NCI-H345 treated with DMSO at 0.1 percent for 48 hours (cell line): ENCODE measurements at regions not wholly inside any gene's neighbourhood (a gene's known extent, or its start where the extent isn't known, plus 50 kb on each side); places are given as distances from the start of the nearest gene placed in this dataset.

ENCODE experiments used
- DNase-seq: peaks from one replicate; lab custom pipeline; 2025; ENCODE audit not compliant: unreplicated experiment; lab: John Stamatoyannopoulos, UW

DNA sequence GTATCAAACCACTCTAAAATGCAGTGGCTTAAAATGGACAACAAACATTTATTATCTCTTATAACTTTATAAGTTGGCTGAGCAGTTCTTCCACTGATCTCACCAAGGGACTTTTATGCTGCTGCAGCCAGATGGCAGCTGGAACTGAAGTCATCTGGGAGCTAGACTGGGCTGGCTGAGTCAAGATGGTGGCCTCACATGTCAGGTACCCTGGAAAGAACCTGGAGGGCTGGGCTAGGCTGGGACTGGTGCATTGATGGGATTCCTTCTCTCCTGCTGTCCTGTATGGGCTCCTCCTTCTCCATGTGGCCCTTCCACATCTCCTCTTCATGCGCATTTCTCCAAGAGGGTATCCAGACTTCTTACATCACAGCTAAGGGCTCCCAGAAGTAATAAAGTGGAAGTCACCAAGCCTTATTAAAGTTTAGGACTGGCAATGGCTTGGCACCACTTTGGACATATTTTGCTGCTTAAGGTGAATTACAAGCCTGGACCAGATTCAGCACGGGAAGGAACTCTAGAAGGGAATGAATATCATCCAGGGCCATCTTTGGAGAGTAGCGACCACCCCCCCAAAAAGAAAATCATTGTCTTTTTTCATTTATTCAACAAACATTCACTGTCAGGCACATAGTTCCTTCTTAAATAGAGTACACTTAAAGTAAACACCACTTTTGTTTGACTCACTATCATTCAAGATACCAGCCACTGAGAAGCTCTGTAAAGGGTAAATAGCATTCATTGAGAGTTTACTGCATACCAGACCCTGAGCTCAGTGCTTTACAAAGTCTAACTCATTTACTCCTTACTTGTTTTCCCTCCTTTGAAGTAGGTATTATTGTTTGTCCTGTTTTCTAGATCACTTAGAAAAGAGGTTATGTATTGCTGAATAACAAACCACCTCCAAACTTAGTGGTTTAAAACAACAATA, 138.0 kb downstream of the ZFP36L2 start:
- DNase-seq = no peak

DNA sequence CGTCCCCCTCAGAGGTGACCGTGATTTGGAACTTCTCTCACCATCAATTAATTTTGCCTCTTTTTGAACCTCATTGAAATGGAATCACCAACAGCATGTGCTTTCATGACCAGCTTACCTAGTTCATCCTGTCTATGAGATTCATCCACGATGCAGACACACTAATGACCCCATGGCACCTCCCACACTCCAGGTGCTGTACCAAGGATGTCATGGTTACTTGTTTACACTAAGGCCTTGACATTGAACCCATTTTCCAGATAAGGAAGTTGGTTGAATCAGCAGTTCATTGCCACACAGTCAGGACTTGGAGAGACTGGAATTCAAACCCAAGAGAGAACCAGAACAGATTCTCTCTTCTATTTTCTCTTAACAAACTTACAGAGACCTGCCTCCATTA, 139.0 kb downstream of the ZFP36L2 start:
- no peak for DNase-seq

DNA sequence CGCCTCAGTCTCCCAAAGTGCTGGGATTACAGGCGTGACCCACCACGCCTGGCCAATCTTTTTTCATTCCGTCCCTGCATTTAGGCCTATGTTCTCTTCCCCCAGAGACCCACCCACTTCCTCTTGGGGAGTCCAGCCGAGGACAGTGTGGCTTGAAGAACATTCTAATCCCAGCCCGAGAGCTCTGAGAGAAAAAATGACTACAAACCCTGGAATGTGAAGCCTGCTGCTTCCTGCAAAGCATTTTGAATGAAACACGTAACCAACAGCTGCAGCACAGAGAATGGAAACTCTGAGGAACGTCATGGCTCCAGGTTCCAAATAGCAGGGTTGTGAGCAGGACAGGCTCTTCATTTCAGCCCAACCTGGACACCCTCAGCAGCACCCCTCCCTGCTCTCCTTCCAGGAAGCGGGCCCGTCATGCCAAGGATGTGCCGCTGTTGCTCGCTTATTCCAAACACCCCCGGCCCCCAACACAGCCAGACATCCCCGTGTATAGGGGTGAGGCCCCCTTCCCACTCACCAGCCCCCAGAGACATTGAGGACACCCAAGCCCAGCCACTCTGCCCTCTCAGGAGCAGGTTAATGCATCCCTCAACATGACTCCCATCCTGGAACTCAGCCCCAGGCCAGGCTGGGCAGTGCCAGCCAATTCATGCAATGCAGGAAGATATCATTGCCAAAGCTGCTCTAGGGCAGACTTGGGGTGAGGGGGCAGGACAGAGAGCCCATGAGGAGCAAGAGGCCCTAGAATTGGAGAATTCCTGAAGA, 139.8 kb downstream of the ZFP36L2 start:
- no peak for DNase-seq

DNA sequence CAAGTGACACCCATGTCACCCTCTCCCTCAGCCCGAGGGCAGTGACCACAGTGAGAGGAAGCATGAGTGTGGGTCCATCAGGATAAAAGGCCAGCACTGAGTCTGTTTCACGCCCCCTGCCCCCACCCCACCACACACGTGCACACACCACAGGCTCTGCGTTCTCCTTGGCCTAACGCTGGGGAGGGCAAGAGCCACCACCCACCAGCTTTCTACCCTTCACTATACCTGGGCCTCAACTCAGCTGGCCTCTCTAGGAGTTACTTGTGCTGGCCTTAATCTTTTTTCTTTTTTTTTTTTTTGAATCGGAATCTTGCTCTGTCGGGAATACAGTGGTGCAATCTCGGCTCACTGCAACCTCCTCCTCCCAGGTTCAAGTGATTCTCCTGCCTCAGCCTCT, 140.5 kb downstream of the ZFP36L2 start:
- no peak for DNase-seq

DNA sequence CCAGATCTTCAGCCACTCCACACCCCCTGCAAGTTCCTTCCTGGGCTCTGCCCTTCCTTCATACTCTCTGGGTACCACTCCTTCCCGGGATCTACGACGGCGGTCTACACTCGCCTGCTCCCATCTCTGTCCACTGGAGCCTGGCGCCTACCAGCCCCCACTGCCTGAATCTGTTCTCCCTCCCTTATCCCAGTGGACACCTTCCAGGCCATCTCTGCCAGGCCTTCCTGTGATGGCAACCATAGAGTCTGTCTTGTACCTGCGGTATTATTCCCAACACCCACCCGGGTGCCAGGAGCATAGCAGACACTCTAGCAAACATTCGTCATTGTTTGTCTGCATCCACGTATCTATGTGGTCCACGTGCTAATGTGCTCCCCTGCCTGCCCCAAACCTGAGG, 140.9 kb downstream of the ZFP36L2 start:
- DNase-seq = no peak

DNA sequence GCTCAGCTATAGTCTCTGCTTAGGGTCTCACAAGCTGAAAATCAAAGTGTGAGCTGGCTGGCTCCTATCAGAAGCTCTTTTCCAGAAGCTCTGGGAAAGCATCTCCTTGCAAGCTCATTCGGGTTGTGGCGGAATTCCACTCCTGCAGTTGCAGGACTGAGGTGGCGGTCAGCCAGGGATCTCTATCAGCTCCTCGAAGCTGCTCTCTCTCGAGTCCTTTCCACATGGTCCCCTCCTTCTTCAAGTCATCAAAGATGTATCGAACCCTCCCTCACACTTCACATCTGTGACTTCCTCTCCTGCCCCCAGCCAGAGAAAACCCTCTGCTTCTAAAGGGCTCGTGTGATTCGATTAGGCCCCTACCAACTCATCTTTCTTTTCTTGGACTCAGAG, 141.7 kb downstream of the ZFP36L2 start:
- DNase-seq = no peak

DNA sequence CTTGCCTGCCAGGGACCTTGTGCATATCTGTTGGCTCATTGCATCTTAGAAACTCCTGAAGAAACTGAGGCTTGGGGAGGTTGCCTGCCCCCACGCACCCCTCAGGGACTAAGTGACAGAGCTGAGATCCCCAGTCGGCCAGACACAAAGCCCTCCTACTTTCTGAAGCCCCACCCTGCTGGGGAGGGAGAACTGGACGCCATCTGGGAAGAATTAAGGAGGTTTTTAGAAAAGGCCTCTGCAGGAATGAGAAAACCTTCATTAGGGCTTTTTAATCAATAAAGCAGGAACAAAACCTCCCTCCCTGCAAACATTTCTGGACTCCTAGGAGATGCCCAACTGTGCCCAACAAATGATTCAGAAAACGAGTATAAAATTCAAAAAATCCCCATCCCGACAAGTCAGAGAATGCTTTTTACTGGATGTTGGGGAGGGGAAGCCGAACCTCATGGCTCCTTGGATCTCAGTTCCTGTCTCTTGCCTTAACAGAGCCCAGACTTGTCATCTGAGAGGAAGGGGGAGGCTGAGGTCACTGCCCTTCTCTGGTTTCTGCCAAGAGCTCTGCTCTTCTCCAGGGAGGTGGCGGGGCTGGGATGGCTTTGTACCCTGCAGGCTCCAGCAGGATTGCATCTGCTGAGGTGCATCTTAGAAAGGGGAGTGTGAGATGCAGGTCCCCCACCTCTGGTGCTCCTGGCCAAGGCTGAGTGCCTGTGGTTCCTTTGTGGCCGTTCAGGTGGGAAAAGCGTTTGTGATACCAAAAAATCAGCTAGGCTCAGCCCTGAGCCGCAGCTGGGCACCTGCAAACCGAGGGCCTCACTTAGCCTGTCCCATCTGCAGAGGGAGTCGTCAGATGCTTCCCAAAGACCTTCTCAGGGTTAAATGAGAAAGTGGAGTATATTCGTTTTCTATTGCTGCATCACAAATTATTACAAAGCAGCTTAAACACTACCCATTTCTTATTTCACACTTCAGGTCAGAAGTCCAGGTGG, 142.4 kb downstream of the ZFP36L2 start:
- no peak for DNase-seq

DNA sequence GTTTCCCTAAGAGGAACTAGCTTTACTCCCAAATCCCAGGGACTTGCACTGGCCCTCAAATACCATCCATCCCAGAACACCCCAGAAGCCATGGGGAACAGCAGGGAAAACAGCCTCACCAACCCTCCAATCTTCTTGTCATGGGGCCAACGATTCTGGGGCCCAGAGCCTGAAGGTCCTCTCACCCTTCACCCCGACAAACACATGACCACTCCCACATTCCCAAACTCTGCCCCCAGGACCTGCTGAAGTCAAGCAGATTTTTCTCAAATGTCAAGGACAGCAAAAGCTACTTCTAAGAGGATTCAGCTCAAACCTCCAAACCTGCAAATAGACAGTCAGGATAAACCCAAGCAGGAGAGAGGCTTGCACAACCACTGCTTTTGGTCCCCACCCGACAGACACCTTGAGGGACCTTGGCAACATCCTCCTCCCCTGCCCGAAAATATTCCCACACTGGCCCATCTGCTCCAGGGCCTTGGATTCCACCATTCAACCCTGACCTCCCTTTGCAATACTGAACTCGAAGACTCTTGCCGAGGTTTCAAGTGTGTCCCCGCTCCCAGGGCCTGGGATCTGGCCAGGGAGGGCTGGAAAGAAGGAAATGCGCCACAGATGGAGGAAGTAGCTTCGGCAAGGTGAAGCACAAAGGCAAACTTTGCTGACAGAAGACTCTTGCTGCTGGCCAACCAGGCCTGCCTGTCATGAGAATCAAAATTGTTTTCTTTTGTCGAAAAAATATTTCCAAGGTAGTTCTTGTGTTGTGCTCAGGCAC, 143.3 kb downstream of the ZFP36L2 start:
- DNase-seq = no peak

DNA sequence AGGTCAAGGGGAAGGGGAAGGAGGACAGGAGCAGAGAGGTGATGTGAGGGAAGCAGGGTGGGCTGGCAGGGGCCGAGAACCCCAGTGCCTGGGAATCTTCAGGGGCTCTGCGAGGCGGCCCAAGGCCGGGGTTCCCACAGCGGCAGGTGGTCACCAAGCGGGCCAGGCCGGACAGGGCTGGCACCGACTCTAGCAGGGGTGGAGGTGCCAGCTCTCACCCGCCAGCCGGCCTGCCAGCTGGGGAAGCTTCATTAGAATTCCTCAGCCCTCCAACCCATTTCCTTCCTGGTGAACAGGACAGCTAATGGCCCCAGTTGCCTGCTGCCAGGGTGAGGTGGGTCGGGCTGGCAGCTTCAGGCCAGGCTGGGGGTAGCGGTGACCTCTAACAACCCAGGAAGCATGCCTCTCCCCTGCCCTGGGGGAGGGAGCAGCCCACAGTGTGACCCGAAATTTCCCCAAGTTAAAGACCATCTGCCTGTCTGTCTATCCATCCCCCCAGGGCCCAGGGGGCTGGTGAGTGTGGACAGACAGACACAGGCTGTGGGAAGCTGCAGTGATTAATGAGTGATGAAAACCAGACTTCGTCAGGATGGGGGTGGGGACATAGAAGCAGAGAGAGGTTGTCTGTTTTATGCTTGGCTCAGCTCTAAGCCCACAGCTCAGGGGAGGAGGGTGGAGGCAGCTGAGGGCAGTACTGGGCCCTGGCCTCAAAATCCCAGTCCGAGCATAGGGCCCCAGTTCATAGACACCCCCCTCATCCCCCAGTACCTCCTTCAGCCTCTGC, 144.1 kb downstream of the ZFP36L2 start:
- DNase-seq = no peak

DNA sequence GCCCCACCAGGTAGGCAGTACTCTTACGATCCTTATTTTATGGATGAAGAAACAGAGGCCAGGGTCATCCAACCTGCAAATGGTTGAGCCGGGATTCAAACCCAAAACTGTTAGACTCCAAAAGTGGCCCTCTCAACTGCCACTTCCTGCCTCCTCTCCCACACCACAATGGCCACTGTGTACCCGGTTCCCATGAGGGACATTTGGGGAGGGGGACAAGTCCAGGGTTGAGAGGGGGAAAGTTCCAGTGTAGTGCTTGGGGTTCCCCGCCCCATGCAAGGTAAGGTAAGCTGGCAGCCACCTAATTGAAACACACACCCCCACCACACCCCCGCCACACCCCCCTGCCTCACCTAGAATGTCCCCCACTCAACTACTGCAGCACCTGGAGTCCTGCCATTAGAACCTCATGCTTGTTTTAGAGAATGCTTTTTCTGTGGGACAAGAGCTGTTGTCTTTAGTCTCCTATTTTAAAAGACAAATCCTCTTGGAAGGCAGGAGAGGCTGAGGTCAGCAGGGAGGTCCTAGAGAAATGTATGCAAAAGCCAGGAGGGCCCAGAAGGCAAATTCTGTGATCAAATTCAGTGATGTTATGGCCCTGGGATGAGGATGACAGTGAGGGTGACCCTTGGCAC, 145.2 kb downstream of the ZFP36L2 start:
- no peak for DNase-seq

DNA sequence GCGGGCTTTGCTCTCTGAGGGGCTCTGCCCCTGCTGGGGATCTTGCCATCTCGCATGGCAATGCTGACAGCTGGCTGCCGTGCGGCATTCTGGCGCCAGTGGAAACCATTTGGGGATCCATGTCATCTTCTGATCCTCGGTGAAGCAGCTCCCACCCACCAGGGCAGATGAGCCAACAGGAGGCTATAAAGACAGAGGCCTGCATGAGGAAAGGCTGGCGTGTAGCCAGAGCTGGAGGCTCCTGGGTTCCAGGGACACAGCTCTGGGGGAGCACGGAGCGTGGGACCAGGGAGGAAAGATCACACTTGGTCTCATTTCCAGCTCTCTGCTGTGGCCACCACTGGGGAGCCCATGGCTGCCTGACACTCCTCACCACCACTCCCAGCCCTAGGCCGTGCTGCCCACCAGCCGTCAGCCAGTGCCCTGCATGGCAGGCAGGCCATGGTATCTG, 145.8 kb downstream of the ZFP36L2 start:
- DNase-seq = no peak

DNA sequence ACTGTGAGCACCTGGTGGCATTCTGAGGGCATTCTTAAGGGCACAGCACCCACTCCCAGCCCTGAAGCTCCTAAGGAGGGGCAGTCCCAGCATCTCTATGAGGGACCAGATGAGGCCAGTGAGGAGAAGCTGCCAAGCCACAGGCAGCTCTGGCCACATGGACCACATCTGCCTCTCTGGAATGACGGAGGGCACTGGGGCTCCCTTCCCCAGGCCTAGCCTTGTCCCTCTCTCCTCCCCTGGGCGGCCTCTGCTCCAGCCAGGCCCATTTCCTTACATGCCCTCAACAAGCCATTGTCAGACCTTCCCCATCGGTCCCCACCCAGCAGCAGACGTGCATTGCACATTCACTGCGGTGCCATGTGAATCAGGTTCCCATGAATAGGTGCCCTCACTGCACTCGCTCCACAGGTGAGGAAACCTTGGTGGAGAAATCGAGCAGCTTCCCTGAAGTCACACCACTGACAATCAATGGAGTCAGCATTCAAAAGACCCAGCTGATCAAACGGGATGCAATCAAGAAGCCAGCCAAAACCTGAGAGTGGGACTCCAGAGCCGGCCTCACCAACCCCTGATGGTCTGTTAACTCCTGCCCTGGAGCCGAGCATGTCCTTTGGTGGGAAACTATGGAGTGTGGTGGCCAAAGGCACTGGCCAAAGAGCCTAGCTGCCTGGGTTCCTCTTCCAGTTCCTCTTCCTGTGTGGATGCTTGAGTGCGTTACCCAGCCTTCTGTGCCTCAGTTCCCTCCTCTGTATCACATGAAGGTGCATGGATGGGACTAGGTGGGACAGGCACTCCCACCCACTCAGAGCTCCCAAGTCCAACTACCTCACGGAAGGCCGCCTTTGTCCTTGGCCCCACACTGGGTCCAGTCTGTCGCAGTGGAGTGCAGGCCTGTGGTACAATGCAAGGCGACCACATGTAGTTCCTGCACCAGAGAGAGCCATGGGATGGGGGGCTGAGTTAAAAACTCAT, 147.3 kb downstream of the ZFP36L2 start:
- no peak for DNase-seq

DNA sequence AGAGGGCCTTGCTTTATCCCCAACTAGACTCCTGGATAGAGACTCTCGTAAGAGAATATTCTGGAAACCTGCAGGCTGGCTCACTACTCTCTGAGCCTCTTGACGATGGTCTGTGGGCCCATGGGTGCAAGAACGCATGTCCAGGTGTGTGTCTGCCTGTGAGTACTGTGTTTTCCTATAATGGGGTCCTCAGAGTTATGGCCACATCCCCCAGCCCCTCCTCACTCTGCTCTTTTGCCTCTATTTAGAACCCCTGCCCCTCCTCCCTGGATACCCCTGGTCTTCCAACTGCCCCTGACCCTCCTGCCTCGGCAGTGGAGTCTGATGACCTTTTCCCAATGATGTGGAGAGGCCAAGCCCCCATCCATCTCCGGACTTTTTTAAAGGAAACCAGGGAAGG, 148.1 kb downstream of the ZFP36L2 start:
- DNase-seq = no peak

DNA sequence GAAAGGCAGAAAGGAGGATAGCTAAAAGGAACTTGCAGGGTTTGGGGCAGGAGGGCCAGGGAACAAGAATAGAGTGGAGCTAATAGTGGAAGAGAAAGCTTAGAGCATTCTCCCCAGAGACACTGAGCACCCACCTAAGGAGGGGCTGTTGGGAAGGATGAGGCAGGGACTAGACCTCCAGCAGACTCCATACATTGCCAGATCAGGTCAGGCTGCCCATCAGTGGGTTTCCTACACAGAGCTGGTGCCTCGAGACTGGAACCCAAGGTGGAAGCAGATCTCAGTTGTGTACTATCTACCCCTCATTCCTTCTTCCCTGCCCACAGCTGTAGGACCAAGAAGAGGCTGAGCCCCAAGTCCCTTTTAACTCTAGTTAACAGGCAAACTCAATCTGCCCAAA, 148.5 kb downstream of the ZFP36L2 start:
- no peak for DNase-seq

DNA sequence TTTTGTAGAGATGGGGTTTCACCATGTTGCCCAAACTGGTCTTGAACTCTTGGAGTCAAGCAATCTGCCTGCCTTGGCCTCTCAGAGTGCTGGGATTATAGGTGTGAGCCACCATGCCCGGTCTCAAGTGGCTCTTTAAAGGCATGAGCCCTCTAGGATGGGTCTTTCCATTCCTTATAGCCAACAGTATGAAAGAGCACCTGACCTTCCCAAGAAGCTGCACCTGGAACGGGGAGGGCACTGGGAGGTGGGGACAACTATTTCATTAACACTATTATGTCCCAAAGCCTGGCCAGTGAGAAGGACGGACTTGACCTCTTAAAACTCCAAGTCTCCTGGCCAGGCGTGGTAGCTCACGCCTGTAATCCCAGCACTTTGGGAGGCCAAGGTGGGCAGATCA, 149.7 kb downstream of the ZFP36L2 start:
- DNase-seq = no peak

DNA sequence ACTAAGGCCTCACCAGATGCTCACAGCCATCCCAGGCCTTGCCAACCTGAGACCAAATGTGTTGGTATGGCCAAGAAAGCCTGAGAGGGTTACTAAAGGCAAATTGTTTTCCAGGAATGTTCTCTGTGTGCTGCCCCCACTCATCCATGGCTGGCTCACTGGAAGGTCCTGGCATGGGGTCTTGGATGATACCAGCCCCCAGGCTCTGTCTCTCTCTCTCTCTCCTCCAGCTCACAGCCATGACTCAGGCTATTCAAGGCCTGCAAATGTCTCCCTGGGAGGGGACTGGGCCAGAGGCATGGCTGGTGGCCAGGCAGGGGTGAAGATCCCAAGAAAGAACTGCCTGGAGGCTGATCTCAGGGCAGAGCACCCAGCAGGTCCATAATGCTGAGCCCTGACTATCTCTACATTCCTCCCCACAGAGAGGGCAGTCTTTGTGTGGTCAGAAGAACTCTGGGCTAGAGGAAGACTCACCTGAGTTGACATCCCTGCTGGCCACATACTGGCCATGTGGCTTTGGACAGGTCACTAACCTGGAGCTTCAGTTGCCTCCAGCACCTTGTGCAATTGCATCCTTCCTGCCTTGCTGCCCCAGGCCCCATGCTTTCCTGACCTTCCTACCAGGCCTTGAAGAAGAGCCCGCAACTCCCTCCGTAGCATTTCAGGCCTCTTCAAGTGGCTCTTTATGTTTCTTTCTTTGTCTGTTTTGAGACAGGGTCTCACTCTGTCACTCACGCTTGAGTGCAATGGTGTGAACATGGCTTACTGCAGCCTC, 150.4 kb downstream of the ZFP36L2 start:
- DNase-seq = no peak

DNA sequence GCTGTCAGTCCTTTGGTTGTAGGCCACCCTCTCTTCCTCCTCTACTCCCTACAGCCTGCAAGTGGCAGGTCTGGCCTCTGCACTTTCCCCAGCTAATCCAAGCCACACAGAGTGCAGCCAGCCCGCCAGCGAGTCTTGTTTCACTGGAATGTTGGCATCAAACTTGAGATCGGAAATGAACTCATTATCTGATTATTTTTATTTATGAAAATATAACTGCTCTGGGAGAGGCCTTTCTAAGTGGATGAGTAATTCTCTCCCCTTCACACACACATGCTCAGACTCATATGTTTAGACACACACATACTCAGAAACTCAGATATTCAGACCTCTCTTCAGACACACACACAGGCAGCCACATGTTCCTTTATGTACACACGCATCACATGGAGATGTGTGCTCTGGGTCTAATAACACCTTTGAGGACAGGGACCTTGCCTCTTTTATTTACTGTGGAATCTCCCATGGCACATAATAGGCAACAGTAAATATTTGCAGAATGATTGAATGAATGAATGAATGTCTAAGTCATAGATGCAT, 151.3 kb downstream of the ZFP36L2 start:
- no peak for DNase-seq
